Spleen (tissue), 7 donors: ENCODE measurements at regions not wholly inside any gene's neighbourhood (a gene's known extent, or its start where the extent isn't known, plus 50 kb on each side); places are given as distances from the start of the nearest gene placed in this dataset.

ENCODE experiments used
- POLR2A ChIP-seq, 3 donors: fragments of 450-650 bp; IDR thresholded peaks; one replicate each; pipeline ENCODE4 v1.5.1; 2017; ENCODE audit warnings: antibody characterized with exemption in 3 of 3, mild to moderate bottlenecking in 1 of 3
- POLR2AphosphoS5 ChIP-seq, 3 donors: sonication (generic); formaldehyde crosslinking; IDR thresholded peaks; one replicate each; pipeline ENCODE4 v1.5.1; 2017; ENCODE audit warnings: antibody characterized with exemption in 3 of 3
- TF ChIP-seq, protein P1 (sequence below), 11 experiments: fragments of 200-600 bp in 7 of 11; fragments of 450-650 bp in 4 of 11; sonication (generic) in 4 of 11; IDR thresholded peaks in 8 of 11; conservative IDR thresholded peaks in 3 of 11; 1 replicate in 7 of 11; 2 replicates in 4 of 11; pipeline versions ENCODE4 v1.4.0 to v1.8.0; 2016 to 2021; ENCODE audit warnings: antibody characterized with exemption in 11 of 11, inconsistent platforms in 4 of 11, mild to moderate bottlenecking in 1 of 11
- donor health status: DM: no; HTN: no; CAD: no; lungs with moderate emphysema.
- donor health status: DM: no; HTN: no; CAD: no.
- donor health status: DM: no; HTN: no; CAD: no.

DNA sequence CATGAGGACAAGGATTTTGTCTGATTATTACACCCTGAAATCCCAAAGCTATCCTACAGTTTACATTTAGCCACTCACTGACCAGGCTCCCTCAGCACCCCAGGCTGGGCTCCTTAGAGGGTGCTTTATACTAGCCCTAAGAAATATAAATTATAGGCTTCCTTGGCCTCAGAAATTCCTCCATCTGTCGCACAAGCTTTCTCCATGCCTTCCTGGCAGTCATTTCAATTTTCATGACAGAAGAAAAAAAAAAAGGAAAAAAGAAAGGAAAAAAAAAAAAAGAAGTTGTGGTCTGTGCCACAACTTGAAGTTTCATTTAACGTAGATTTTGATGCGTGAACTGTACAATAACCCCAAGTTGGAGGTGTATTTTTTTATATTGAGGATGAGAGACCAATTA, 719.5 kb downstream of the BCL11A start:
- TF ChIP-seq, protein P1, sequence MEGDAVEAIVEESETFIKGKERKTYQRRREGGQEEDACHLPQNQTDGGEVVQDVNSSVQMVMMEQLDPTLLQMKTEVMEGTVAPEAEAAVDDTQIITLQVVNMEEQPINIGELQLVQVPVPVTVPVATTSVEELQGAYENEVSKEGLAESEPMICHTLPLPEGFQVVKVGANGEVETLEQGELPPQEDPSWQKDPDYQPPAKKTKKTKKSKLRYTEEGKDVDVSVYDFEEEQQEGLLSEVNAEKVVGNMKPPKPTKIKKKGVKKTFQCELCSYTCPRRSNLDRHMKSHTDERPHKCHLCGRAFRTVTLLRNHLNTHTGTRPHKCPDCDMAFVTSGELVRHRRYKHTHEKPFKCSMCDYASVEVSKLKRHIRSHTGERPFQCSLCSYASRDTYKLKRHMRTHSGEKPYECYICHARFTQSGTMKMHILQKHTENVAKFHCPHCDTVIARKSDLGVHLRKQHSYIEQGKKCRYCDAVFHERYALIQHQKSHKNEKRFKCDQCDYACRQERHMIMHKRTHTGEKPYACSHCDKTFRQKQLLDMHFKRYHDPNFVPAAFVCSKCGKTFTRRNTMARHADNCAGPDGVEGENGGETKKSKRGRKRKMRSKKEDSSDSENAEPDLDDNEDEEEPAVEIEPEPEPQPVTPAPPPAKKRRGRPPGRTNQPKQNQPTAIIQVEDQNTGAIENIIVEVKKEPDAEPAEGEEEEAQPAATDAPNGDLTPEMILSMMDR (IDR thresholded peaks at IDR 0.05 in 8 of 11, conservative IDR thresholded peaks at IDR 0.05 in 3 of 11), result no peak
- TF ChIP-seq POLR2A (IDR thresholded peaks at IDR 0.05), result no peak
- TF ChIP-seq POLR2AphosphoS5 (IDR thresholded peaks at IDR 0.05), result no peak
